Natural killer cell treated with Interleukin-12 subunit alpha and Interleukin-12 subunit beta and Interleukin-15 and Interleukin-18, amount 100 ng/mL, for 72 hours (primary cell): ENCODE measurements at regions not wholly inside any gene's neighbourhood (a gene's known extent, or its start where the extent isn't known, plus 50 kb on each side); places are given as distances from the start of the nearest gene placed in this dataset.
"Not testable (repeated sequence)": the region's sequence is repeated elsewhere in the genome, so short reads cannot be mapped to it uniquely, and the experiment has no call there.

Experiments used
- ATAC-seq, 2 donors: fragments of 150-1000 bp; cut with Tn5 transposase in 1 of 2; sonication (Bioruptor Pico), chemical (Tn5 transposase) in 1 of 2; 2 replicates each; pipeline ENCODE4 v1.10.0; 2021
- DNase-seq: peaks from one replicate; pipeline ENCODE4 v3.0.0; 2022; ENCODE audit warnings: low spot score
- H3K27ac Mint-ChIP-seq, 2 donors: 1 replicate in 1 of 2; 2 replicates in 1 of 2; pipeline ENCODE4 v1.8.0; 2022; ENCODE audit warnings: mixed read lengths in 2 of 2, mild to moderate bottlenecking in 1 of 2, moderate library complexity in 1 of 2
- H3K27me3 Mint-ChIP-seq, 2 donors: 1 replicate in 1 of 2; 2 replicates in 1 of 2; pipeline ENCODE4 v1.8.0; 2022; ENCODE audit warnings: mixed read lengths in 2 of 2
- H3K36me3 Mint-ChIP-seq: one replicate; pipeline ENCODE4 v1.8.0; 2022; ENCODE audit warnings: mixed read lengths
- H3K4me1 Mint-ChIP-seq, 2 donors: 1 replicate in 1 of 2; 2 replicates in 1 of 2; pipeline ENCODE4 v1.8.0; 2022; ENCODE audit warnings: low read depth in 2 of 2, mixed read lengths in 2 of 2, mild to moderate bottlenecking in 1 of 2
- H3K4me3 Mint-ChIP-seq: one replicate; pipeline ENCODE4 v1.8.0; 2022; ENCODE audit warnings: mixed read lengths
- H3K9me3 Mint-ChIP-seq: 2 replicates; pipeline ENCODE4 v1.8.0; 2022; ENCODE audit warnings: mixed read lengths

DNA sequence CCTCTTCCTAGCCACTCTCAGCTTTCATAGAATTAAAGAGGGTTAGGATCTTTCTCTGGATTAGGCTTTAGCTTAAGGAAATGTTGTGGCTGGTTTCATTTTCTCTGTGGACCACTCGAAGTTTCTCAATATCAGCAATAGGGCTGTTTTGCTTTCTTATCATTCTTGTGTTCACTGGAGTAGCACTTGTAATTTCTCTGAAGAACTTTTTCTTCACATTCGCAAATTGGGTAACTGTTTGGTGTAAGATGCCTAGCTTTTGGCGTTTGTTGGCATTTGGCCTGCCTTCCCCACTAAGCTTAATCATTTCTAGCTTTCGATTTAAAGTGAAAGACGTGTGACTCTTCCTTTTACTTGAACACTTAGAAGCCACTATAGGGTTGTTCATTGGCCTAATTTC is 210.8 kb upstream of the PROX1 start:
- no peak for ATAC-seq
- peaks cover 10% of the 10 kb centered on the region for H3K9me3 Mint-ChIP-seq
- no peaks in the 10 kb centered on the region for H3K36me3 Mint-ChIP-seq
- peaks cover 0 to 10% of the 10 kb centered on the region in 2 donors for H3K27me3 Mint-ChIP-seq
- H3K4me1 Mint-ChIP-seq = no peaks in the 10 kb centered on the region
- H3K4me3 Mint-ChIP-seq = no peak overlapping the region
- DNase-seq = no peak
- no peak overlapping the region for H3K27ac Mint-ChIP-seq

DNA sequence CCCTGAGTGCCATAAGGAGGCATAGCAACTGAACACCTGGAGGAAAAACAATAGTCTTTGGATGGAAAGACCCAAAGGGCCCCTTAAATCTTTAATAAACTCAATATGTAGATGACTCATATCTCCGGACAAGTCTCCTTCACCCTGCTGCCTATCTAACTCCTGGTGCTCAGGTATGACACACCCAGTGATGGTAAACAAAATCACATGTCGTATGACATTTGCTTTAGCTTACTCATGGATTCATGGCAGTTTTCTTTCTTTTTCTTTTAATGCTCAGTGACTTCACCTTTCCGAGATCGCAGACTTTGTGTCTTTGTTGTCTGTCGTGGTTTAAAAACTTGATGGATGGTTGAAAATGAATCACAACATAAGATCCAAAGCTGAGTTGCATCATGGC is 208.5 kb upstream of the PROX1 start:
- Mint-ChIP-seq H3K36me3 (no peaks in the 10 kb centered on the region), H3K4me1 (no peaks in the 10 kb centered on the region), H3K4me3 (no peak overlapping the region), H3K27me3 (peaks cover 4 to 10% of the 10 kb centered on the region in 2 donors), H3K9me3 (peaks cover 14% of the 10 kb centered on the region), H3K27ac (no peak overlapping the region)
- DNase-seq (no peak), ATAC-seq (no peak)

DNA sequence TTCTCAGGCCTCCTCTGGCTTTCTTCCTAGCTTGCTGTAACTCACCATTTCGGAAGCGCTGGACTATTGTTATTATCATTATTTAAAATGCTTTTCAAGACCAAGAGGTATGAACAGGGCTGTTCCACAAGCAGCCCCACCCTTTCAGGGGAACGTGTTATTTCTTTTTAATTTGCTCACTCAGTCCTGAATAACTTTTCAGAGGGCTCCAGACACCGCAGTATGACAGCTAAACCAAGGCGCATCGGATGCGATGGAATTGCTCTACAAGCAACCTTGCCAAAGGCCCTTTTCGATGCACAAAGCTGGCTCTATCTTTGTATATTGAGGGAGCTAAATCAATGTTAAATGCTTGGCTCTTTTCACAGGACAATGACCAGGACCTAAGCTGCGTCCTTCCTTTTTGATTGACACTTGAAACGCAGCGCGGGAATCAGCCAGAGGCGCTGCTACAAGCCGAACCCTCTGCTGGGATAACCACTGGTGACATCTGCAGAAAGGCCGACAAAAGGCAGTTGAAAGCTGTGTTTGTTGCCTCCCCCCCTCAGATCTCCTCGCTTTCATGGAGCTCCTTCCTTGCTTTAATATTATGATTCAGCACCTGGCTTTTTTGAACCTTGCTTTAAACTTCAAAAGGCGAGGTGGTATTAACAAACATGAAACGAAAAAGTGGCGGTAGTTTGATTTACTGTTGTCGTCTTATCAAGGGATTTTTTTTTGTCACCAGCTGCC is 204.7 kb upstream of the PROX1 start:
- H3K9me3 Mint-ChIP-seq = peaks cover 10% of the 10 kb centered on the region
- H3K4me1 Mint-ChIP-seq = no peaks in the 10 kb centered on the region
- peaks cover 4 to 27% of the 10 kb centered on the region in 2 donors for H3K27me3 Mint-ChIP-seq
- no peak for ATAC-seq
- no peak overlapping the region for H3K27ac Mint-ChIP-seq
- no peaks in the 10 kb centered on the region for H3K36me3 Mint-ChIP-seq
- no peak for DNase-seq
- H3K4me3 Mint-ChIP-seq = no peak overlapping the region

DNA sequence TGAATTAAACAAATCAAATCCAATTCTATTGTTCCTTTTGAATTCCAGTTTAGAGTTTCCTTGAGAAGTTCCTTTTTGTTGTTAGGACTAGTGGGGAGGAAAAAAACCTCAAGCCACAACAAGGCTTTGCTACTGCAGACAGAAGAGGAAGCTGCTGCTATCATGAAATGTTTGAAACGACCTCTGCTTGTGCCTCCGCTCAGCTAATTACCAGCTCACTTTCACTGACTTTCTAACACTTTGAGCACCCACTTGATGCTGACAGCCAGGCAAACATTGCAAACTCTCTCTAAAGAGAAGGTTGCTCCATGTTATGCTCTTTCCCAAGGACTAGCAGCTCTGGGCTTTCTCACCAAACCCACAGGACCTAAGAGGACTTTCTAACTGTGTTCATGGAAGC is 203.9 kb upstream of the PROX1 start:
- Mint-ChIP-seq H3K4me1 (no peaks in the 10 kb centered on the region), H3K9me3 (peaks cover 10% of the 10 kb centered on the region), H3K27me3 (peaks cover 4 to 27% of the 10 kb centered on the region in 2 donors), H3K27ac (no peak overlapping the region), H3K4me3 (no peak overlapping the region), H3K36me3 (no peaks in the 10 kb centered on the region)
- DNase-seq = no peak
- no peak for ATAC-seq

DNA sequence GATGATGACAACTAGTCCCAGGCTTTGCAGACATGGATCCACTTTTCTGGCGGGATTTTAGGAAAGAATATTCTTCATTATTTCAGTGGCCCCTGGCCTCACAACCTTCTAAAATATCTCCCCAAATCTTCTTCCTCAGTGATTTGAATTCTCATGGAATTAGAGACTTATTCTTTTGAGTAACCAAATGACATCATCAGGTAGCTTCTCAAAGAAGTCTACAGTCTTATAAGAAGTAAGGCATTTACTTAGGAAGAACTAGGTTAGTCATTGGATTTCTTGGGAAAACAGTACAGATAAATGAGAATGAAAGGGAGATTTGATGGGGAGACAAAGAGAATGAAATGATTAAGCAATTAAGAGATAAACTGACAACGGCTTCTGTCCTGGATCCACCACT is 201.1 kb upstream of the PROX1 start:
- Mint-ChIP-seq H3K36me3 (no peaks in the 10 kb centered on the region), H3K9me3 (peaks cover 4% of the 10 kb centered on the region)
- no peak for DNase-seq

DNA sequence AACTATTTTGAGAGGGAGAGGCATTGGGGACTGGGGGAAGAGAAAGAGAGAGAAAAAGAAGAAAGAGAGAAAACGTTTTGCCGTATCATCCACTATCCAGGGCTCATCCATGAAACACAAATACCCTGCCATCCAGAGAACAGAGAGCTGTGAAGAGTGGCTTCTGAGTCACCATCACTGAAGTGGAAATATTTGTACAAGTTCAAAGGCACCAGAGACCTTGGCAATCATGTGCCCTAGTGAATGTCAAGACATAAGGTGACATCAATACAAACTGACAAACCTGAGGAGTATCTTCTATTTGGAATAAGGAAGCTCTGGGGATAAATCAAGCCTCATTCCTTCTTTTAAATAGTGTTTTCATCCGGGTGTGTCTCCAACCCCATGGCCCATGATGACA is 197.2 kb upstream of the PROX1 start:
- H3K4me3 Mint-ChIP-seq = no peak overlapping the region
- no peak for ATAC-seq
- H3K36me3 Mint-ChIP-seq = no peaks in the 10 kb centered on the region
- no peak overlapping the region for H3K27ac Mint-ChIP-seq
- no peak for DNase-seq
- H3K27me3 Mint-ChIP-seq = peaks cover 3 to 16% of the 10 kb centered on the region in 2 donors
- H3K4me1 Mint-ChIP-seq = no peaks in the 10 kb centered on the region
- peaks cover 1% of the 10 kb centered on the region for H3K9me3 Mint-ChIP-seq

More for the DNA sequence above, 201.1 kb upstream of the PROX1 start:
- H3K27me3 Mint-ChIP-seq = peaks cover 6 to 18% of the 10 kb centered on the region in 2 donors
- H3K4me3 Mint-ChIP-seq = no peak overlapping the region
- H3K4me1 Mint-ChIP-seq = no peaks in the 10 kb centered on the region
- no peak for ATAC-seq
- no peak overlapping the region for H3K27ac Mint-ChIP-seq

DNA sequence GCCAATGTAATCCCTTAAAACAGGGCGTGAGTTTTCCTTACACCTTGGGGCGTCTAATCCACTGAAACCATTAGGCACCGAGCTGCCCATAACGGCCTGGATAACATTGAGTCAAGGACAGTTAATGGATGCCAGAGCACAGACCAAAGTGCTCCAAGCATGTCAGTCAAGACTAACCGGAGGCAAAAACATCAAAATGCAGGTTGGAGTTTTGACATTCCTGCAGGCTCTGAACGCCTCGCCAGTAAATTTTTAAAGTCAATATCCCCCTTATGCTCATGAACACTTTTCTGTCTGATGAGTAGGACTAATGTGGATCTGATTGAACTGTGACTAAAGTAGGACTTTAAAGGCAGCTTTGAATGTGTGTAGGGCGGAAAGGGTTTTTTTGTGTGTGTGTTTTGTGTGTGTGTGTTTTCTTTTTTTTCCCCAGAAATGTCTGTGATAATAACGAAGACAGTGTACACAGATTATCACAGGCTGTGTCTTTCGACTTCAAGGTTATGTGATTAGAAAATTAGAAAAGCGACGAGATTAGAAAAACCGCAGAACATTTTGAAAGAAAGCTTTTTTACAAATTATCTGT is 194.2 kb upstream of the PROX1 start:
- H3K9me3 Mint-ChIP-seq = peaks cover 4% of the 10 kb centered on the region
- H3K27me3 Mint-ChIP-seq = peaks cover 7 to 10% of the 10 kb centered on the region in 2 donors
- H3K36me3 Mint-ChIP-seq = no peaks in the 10 kb centered on the region
- no peak for DNase-seq
- no peak overlapping the region for H3K4me3 Mint-ChIP-seq
- no peak overlapping the region for H3K27ac Mint-ChIP-seq
- no peaks in the 10 kb centered on the region for H3K4me1 Mint-ChIP-seq
- ATAC-seq = no peak

DNA sequence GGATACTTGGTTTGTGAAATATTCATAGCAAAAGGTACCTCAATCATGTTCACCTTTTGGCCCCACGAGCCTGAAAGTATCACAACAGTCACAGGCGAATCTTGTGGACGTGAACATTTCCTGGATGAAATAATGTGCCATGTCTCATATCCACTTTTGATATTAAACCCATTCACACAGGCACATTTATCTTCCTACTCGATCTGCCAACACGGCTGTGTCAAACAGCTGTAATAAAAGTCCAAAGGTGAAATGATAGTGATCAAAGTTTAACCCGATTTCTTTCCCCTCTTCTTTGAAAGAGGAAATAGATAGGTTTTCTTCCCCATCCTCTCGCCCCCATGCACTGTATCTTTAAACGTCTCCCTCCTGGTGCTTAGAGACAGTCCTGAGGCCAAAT is 191.2 kb upstream of the PROX1 start:
- H3K9me3 Mint-ChIP-seq = peaks cover 8% of the 10 kb centered on the region
- H3K4me3 Mint-ChIP-seq = no peak overlapping the region
- H3K4me1 Mint-ChIP-seq = no peaks in the 10 kb centered on the region
- H3K27ac Mint-ChIP-seq = no peak overlapping the region
- ATAC-seq = no peak
- no peak for DNase-seq
- H3K36me3 Mint-ChIP-seq = no peaks in the 10 kb centered on the region
- peaks cover 4 to 10% of the 10 kb centered on the region in 2 donors for H3K27me3 Mint-ChIP-seq

DNA sequence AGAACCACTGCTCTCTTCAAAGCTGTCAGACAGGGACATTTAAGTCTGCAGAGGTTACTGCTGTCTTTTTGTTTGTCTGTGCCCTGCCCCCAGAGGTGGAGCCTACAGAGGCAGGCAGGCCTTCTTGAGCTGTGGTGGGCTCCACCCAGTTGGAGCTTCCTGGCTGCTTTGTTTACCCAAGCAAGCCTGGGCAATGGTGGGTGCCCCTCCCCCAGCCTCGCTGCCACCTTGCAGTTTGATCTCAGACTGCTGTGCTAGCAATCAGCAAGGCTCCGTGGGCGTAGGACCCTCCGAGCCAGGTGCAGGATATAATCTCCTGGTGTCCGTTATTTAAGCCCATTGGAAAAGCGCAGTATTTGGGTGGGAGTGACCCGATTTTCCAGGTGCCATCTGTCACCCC is 179.5 kb upstream of the PROX1 start:
- DNase-seq, ATAC-seq, H3K36me3 Mint-ChIP-seq, H3K4me1 Mint-ChIP-seq, H3K9me3 Mint-ChIP-seq, H3K4me3 Mint-ChIP-seq, H3K27ac Mint-ChIP-seq: not testable (repeated sequence)
- H3K27me3 Mint-ChIP-seq = peaks cover 0 to 11% of the 10 kb centered on the region in 2 donors

DNA sequence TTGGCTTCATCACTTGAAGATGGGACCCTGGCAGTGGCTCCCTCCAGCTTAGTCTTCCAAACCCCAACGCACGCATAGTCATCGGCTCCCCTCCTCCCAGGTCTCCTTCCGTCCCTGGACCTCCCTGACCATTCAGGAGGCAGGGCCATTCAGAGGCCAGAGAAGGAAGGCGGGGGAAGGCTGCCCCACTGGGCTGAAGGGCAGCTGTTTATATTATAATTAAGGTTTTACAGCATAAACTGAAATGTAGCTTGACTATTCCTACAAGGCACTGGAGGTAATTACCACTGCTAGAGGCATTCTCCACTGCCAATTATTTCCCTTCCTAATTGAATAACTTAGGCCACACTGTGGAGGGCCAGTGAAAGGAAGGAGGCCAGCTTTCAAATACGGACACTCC is 170.6 kb upstream of the PROX1 start:
- ATAC-seq = no peak
- Mint-ChIP-seq H3K27me3 (no peaks in the 10 kb centered on the region), H3K27ac (no peak overlapping the region), H3K4me1 (no peaks in the 10 kb centered on the region), H3K4me3 (no peak overlapping the region), H3K9me3 (no peaks in the 10 kb centered on the region), H3K36me3 (no peaks in the 10 kb centered on the region)
- no peak for DNase-seq

DNA sequence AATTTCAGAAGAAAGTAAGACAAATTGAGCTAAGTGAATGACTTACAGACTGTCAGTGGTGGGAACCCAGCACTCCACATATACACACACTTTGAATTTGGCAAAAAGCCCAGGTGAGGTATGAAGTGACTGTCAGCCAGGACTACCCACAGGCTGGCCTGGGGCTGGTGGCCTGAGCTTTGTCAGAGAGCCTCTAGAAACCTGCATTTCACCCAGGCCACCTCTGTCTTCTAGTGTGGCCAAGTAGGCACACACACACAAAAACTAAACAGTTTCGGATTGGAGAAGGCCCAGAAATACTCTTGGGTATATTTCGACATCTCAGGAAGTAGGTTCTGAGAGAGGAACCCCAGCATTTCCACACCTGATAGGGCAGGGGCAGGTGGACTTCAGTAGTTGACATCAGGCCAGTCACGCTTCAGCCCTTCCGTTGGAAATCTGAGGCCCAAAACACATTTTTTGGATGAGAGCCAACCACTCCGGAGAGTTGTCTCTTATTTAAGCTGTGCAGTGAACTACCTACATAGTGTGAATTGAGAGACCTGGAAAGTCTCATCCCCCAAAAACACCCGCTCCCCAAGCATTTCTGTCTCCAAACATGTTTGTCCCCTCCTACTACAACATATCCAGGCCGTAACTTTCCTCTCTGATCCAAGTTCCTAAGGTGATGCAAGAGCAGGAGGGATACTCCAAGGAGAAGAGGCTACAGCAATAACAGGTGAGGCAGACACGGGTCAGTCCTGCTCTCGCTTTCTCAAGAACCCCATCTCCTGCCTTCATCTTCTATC is 167.2 kb upstream of the PROX1 start:
- no peak for ATAC-seq
- H3K27ac Mint-ChIP-seq = no peak overlapping the region
- DNase-seq = no peak
- no peak overlapping the region for H3K4me3 Mint-ChIP-seq
- H3K4me1 Mint-ChIP-seq = no peaks in the 10 kb centered on the region
- H3K36me3 Mint-ChIP-seq = no peaks in the 10 kb centered on the region
- H3K27me3 Mint-ChIP-seq = no peaks in the 10 kb centered on the region
- no peaks in the 10 kb centered on the region for H3K9me3 Mint-ChIP-seq

DNA sequence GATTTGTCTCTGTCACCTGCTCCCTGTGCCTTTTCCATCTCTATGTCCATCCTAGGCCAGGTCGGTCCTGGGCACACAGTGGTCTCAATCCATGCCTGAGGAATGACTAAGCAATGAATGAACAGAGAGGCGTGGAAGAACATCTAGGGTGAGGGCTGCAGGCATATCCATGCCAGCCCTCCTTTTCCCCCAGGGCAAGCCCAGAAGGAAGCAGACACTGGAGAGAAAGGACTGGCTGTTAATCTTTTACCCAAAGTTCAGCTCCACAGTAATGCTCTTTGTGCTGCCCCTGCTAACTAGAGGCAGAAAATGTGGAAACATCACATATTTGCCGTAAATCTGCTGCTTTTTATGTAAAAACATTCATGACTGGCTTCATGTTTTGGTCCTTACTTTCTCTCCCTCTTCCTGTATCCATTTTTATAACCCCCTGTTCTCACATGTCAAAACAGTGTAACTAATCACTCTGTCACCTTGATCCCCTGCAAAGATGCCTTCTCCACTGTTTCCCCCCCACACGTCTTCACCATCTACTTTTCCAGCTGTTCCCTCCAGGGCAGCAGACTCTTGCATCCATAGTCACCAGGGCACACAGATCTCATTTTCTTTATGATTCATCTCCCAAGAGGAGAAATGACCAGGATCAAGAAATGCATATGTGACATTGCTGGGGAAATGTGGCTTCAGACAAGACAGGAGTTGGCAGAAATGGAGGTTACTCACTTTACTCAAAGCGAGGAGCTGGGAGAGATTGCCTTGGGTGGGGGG is 166.4 kb upstream of the PROX1 start:
- no peak overlapping the region for H3K4me3 Mint-ChIP-seq
- no peaks in the 10 kb centered on the region for H3K27me3 Mint-ChIP-seq
- DNase-seq = no peak
- no peaks in the 10 kb centered on the region for H3K4me1 Mint-ChIP-seq
- H3K9me3 Mint-ChIP-seq = no peaks in the 10 kb centered on the region
- no peak for ATAC-seq
- no peak overlapping the region for H3K27ac Mint-ChIP-seq
- H3K36me3 Mint-ChIP-seq = no peaks in the 10 kb centered on the region

DNA sequence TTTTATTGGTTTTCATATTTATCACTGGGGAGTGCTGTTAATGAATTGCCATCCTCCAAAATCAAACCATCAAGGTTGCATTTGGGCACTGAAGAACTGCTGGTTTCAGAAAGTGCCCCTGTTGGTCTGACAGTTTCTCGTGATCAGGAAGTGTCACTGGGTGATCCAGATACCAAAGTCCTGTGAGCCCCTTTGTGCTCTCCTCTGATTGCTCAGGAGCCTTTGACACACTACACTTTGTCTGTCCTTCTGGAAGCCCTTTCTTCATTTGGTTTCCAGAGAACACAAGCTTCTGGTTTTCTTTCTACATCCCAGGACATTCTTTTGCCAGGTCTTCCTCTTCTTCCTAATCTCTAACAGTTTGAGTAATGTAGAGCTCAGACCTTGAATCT is 165.8 kb upstream of the PROX1 start:
- ATAC-seq (no peak), DNase-seq (no peak)
- no peak overlapping the region for H3K27ac Mint-ChIP-seq
- no peaks in the 10 kb centered on the region for H3K27me3 Mint-ChIP-seq
- H3K36me3 Mint-ChIP-seq = no peaks in the 10 kb centered on the region
- H3K4me1 Mint-ChIP-seq = no peaks in the 10 kb centered on the region
- H3K4me3 Mint-ChIP-seq = no peak overlapping the region
- H3K9me3 Mint-ChIP-seq = no peaks in the 10 kb centered on the region

DNA sequence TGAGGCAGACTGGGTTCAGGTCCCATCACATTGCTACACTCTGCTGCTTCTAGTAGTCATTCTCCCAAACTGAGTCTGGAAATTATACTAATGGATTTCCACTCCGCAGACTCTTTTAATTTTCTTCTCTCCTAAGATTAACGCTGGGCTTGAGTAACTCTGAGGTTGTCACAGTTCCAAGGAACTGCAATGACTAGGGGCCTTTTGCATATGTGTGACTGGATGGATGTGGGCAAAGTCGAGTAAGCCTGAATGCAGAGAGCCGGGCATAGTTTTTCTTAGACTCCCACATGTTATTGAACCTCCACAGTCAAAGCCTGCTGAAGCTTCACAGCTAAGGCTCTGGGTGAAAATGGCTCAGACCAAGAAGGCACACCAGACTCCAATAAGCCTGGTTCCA is 160.9 kb upstream of the PROX1 start:
- ATAC-seq (no peak), DNase-seq (no peak)
- H3K4me1 Mint-ChIP-seq = no peaks in the 10 kb centered on the region
- H3K4me3 Mint-ChIP-seq = no peak overlapping the region
- H3K9me3 Mint-ChIP-seq = no peaks in the 10 kb centered on the region
- H3K27ac Mint-ChIP-seq = no peak overlapping the region
- H3K36me3 Mint-ChIP-seq = no peaks in the 10 kb centered on the region
- no peaks in the 10 kb centered on the region for H3K27me3 Mint-ChIP-seq
